NCI-H526 (cell line): ENCODE measurements at regions not wholly inside any gene's neighbourhood (a gene's known extent, or its start where the extent isn't known, plus 50 kb on each side); places are given as distances from the start of the nearest gene placed in this dataset.
A peak's percentile ranks its signal among the peaks of the same experiment; 100 is the strongest.
"Not testable (repeated sequence)": the region's sequence is repeated elsewhere in the genome, so short reads cannot be mapped to it uniquely, and the experiment has no call there.

Experiments
- DNase-seq, 2 experiments: peaks; one replicate each; lab custom pipeline; 2025; lab: John Stamatoyannopoulos, UW

DNA sequence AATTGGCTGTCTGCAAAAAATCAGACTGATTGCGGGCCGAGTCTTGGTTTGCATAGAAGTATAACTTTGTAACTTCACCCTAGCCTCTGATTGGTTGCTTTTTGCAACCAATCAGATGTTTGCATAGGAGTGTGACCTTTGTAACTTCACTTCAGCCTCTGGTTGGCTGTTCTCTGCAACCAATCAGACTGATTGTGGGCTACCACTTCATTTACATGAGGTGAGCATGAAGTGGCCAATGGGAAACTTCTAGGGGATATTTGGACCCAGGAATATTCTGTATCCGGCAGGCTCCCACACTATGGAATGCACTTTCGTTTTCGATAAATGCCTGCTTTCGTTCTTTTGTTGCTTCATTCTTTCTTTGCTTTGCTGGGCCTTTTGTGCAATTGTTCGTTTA lies 667.7 kb downstream of the FAM133A start:
- not testable (repeated sequence) for DNase-seq

DNA sequence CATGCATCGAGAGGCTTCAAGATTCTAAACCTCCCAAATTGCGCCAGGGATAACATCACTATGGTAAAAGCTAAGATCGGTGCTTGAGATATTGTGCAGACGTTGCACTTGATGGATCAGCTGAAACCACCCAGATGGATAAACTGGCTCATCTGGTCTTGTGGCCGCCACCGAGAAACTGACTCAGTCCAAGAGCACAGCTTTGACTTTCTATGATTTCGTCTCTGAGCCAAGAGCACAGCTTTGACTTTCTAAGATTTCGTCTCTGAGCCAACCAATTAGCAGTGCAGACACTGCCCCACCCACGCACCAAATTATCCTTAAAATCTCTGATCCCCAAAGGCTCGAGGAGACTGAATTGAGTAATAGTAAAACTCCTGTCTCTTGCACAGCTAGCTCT lies 687.2 kb downstream of the FAM133A start:
- DNase-seq: no peak

DNA sequence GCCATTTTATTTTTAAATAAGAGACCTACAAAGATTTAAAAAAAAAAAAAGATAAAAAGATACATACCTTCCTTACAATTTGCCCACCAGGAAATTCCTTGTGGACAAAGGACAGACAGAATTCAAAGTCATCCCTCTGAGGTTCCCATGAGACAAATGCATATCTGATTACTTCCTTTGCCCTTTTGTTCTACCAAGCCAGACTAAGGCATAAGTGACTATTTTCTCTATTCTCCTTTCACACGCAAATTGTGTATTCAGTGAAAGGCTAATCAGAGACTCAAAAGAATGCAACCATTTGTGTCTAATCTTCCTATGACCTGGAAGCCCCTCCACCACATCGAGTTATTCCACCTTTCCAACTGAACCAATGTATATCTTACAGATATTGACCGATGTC lies 691.7 kb downstream of the FAM133A start:
- no peak for DNase-seq

DNA sequence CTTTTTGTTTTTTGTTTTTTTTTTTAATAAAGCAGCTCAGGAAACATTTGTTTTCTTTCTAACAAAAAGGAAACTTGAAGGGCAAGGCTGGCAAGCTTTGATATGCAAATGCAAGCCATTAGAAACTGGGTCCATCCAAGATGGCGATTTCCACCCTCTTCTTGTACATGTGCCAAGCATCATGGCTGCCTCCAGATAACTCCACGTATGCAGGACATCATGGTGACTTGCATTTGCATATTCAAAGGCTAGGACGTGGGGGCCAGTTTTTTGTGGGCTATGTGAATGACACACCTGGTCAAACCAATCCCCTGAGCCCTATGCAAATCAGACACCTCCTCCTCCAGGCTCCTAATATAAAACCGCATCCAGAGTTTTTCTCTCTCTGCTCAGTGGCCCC lies 692.6 kb downstream of the FAM133A start:
- peak in 1 of 2 experiments; percentile 8 for DNase-seq

DNA sequence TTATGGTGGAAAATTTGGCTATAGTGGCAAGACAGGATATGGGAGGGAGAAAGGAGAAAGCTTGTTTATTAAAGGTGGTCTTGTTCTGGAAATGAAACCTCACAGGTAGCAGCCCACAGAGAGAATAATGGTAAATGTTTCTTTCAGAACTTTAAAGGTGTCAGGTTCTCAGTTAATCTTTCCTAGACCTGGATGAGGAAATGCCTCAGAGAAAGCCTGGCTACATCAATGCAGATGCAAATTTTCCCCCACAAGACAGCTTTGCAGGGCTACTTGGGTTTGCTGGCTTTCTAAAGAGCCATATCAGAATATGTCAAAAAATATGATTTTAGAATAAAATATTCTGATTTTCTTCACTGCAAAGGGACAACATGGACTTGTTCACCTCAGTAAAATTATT lies 715.0 kb downstream of the FAM133A start:
- no peak for DNase-seq

DNA sequence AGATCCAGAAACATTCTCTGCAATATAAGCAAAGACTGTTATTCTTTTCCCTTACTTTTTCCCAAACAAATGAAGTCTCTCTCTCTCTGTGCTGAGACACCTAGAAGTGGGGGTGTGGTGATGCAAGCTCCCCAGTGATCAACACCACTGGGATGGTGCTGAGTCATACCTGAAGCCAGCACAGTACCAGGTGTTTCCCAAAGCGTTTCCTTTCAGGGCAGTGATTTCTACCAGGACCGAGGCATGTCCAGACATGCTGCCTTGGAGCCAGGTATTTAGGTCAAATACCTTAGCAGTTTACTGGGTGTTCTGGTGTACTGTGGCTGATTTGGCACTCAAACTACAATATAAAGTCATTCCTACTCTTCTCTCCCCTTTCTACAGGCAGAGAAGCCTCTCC lies 726.5 kb downstream of the FAM133A start:
- DNase-seq: no peak

DNA sequence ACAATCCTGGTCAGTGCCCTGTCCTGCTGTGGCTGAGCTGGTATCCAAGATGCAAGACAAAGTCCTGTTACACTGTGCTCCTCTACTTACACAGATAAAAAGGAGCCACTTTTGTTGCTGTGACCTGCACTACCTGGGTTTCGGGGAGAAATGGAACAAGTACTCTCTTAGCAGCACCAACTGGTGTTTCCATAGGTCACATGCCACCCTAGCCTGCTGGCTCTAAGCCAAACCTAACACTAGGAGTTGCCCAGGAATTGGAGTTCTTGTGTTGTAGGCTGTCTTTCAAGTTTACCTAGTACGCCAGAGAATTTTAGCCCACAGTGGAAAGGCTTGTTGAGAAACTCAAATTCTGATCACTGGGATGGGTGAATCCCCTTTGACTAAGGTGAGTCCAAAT lies 727.4 kb downstream of the FAM133A start:
- no peak for DNase-seq

DNA sequence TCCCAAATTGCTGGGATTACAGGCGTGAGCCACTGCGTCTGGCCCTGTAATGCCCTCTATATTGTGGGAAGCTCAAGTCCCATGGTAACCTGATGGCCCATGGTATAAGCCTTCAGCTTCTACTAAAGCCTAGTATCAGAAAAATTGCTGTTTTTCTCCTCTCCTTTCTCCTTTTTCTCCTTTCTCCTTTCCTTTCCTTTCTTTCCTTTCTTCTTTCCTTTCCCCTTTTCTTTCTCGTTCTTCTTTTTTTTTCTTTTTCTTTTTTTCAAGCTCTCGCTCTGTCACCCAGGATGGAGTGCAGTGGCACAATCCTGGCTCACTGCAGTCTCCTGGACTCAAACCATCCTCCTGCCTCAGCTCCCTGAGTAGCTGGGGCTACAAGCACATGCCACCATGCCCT lies 740.7 kb downstream of the FAM133A start:
- DNase-seq: no peak

DNA sequence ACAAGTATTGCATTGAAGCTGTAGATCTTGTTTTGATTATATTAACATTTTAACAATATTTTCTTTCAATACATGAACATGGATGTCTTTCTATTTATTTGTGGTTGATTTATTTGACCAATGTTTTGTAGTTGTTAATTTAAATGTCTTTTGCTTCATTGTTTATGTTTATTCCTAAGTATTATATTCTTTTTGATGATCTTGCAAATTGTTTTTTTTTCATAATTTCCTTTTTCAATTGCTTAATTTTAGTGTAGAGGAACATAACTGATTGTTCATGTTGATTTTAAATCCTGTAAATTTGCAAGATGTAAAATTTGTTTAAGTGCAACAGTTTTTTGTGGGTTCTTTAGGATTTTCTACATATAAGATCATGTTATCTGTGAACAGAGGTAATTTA lies 744.1 kb downstream of the FAM133A start:
- DNase-seq: no peak

DNA sequence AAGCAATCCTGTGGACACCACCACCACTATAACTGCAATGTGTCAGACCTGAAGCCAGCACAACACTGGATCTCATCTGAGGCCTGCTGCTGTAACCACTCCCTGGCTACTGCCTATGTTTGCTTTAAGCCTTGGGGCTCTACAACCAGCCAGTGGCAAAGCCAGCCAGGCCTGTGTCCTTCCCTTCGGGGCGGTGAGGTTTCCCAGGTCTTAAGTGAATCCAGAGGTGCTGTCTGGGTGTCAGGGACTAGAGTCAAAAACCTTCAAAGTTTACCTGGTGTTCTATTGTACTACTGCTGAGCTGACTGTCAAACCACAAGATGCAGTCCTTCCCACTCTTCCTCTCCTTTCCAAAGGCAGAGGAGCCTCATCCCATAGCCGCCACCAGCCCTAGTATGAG lies 750.5 kb downstream of the FAM133A start:
- no peak for DNase-seq

DNA sequence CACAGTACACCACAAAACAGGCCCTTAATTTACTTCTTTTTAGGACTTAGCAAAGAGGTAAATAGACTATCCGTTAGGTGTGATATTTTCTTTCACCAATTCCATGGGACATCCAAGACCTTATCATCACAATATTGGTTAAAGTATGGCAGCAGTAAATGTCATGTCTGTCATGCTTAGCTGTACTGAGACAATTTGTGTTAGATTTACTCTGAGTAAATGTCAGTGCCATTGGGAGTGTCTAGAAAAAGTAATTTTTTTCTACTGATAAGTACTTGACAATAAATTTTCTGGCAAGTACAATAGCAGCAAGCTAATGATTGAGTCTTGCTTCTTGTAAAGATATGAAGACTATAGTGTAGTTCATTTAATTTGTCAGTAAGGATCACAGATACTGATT lies 756.1 kb downstream of the FAM133A start:
- DNase-seq: no peak

DNA sequence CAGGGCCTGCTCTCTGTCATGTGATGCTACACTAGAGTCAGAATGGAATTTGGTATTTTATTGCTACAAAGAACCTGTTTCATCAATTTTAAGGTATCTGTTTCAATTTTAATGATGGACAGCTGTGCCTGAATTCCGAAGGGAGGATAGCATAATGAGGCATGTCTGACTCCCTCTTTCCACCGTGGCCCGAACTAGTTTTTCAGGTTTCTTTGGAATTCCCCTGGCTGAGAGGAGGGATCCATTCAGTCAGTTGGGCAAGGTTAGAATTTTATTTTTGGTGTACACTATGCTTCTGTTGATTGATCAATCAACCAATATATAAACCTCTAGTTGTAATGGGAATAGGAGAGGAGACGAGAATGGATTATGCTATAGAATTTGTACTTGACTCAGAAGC lies 761.8 kb downstream of the FAM133A start:
- DNase-seq: no peak

DNA sequence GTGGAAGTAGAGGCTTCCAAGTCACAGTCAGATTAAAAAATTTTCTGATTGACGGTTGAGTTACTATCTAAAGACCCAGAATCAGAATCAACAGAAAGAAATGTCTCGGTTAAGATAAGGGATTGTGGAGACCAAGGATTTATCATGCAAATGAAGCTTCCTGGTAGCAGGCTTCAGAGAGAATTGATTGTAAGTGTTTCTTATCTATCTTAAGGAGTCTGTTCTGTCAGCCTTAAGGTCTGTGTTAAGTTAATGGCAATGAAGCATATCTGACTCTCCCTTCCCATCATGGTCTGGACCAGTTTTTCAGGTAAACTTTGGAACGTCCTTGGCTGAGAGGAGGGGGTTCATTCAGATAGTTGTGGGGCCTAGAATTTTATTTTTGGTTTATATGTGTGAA lies 780.2 kb downstream of the FAM133A start:
- DNase-seq: no peak

DNA sequence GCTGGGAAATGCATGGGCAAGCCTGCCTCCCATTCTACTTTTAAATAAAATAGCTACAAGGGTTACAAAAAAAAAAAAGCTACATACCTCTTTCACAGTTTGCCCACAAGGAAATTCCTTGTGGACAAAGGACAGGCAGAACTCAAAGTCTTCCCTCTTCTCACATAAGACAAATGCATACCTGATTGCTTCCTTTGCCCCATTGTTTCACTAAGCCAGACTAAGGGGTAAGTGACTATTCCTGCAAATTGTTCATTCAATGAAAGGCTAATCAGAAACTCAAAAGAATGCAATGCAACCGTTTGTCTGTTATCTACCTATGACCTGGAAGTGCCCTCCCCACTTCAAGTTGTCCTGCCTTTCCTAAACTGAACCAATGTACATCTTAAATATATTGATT lies 780.6 kb downstream of the FAM133A start:
- no peak for DNase-seq

DNA sequence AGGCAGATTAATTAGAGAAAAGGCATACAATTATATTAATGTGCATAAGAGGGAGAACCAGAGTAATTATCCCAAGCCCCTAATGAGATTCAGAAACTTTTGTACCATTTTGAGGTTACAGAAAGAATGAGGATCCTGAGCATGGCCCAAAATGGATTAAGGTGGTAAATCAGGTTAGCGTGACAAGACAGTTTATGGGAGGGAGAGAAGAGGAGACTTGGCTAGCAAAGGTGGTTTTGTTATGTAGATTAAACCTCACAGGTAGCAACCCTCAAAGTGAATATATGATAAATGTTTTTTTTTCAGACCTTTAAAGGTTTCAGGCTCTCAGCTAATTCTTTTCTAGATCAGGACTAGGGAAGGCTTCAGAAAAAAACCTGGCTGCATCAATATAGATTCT lies 781.8 kb downstream of the FAM133A start:
- DNase-seq: no peak

DNA sequence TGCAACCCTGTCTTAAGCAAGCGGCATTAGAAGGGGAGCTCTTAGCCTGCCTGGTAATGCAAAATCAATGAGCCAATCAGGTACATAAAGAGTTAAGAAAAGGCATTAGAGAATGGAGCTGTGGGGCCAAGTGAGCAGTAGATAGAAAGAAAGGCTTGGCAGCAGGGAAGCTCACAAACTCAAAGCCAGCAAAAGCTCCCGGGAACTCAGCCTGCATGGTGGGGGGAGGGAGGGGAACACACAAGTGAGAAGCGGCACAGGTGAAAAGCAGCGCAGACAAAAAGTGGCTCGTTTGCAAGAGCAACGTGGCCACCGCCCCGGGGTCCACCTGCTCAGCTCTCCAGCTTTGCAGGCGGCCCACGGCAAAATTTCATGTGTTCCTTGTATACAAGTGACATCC lies 818.5 kb downstream of the FAM133A start:
- no peak for DNase-seq

DNA sequence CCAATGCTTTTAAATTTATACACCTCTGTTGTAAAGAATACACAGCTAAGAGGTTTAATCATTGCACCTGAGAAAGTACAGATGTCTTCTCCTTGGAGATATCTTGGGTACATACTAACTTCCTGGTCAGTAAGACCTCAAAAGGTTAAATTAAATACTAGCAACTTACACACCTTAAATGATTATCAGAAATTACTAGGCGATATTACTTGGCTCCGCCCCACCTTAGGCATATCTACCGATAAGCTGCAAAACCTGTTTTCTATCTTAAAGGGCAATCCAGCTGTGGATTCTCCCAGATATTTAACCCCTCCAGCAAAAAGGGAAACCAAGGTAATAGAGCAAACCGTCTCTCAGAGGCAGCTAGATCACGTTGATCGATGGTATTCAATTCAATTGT lies 819.4 kb downstream of the FAM133A start:
- DNase-seq: no peak

DNA sequence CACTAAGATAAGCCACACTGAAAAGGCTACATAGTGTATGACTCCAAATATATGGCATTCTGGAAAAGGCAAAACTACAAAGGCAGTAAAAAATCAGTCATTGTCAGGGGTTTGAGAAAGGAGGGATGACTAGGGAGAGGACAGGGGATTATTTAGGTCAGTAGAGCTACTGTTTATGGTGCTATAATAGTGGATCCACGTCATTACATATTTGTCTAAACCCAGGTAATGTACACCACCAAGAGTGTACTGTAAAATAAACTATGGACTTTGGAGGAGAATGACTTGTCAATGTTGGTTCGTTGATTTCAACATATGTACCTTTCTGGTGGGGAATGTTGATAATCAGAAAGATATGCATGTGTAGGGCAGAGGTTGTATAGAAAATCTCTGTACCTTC lies 837.6 kb downstream of the FAM133A start:
- no peak for DNase-seq

DNA sequence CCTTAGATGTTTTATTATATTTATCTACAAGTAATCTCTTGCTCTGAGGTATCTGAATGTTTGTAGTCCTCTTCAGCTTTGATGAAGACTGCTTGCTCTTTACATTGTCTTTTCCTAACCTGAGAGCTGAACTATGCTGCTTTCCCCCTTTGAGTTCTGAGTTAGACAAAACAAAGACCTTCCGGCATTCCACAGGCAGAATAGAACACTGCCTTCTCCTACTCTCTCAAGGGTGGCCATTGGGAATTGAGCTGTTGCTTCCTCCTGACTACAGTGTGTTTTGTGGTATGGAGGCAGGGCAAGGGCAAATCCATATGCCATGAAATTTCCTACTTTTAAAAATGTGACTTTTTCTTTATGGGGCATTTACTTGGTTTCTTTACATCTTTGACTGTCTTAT lies 841.0 kb downstream of the FAM133A start:
- DNase-seq: no peak

DNA sequence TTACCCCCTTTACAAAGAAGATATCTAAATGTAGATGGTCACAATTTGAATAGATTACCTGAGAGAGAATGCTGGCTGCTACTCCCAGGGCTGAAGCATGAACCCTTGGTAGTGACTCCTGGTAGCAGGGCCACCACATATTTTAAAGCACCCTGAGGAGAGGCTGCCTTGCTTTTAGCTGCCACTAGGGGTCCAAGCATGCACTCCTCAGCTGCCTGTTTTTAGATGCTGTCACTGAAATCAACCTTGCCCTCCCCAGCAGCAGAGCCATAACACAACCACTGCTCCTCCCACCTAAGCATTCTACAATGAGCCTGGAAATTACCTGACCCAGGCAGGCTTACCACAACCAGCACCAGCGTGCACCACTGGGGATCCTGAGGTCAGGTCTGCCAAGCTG lies 850.9 kb downstream of the FAM133A start:
- DNase-seq: peak in 1 of 2 experiments; percentile 0

DNA sequence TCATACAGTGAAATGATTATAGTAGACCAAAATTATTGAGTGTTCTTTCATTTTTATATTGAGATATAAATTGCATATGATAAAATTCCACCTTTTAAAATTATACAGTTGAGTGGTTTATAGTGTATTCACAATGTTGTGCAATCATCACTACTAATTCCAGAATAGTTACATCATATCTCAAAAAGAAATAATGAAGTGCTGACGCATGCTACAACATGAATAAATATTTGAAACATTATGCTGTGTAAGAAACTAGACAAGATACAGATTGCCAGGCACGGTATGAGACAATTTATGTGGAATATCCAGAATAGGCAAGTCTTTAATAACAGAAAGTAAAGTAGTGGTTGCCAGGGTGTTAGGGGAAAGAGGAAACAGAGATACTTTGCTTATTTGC lies 871.7 kb downstream of the FAM133A start:
- no peak for DNase-seq

DNA sequence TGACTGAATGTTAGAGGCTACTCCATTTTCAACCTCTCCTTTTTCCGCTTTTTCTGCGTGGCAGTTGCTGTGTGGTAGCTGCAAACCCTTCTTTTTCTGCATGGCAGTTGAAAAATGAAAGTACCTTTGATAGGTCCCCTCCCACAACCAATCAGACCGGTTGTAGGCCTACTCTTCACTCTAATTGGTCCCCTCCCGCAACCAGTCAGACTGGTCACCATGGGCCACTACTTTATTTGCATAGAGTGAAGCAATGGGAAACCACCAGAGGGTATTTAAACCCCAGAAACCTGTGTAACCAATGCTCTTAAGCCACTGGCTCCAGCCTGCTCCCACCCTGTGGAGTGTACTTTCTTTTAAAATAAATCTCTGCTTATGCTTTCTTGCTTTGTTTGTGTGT lies 877.8 kb downstream of the FAM133A start:
- no peak for DNase-seq

DNA sequence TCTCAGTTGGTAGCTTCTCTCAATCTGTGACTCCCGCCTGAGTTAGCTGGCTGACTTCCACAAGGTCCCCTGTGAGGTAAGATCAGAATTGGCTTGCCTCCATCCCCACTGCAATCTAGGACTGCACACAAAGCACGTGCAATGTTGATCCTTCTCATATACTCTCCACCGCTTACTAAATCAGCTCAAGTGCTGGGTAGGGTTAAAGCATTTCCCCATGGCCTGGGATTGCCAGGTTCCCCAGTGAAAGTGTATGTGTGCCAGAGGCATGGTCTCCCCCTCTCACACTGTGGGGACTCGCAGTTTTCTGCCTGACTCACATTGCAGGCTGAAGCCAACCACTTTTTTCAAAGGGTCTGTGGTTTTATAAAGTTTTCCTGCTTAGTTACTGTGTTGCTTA lies 886.9 kb downstream of the FAM133A start:
- no peak for DNase-seq

DNA sequence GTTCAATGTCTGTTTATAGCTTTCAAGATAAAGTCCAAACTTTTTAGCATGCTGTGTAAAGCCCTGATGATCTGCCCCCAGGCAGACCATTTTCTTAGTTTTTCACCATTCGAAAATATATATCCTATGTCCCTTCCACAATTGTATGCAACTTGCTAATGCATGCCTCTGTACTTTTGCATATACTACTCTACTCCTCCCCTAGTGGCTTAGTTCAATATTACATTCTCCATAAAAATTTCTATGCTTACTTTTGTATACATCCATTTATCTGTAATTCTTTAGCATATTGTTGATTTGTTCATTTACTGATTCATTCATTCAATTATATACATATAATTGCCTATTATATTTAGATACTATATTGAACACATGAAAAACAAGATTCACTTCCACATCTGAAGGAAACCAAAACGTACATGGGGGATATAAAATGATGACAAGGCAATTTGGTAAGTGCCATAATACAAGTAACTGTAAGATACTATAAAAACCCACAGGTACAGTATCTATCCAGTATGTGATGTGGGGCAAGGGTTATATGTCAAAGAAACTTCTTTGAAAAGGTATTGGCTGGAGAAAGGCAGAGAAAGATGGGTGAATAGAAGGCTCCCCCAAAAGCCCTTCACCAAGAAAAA lies 902.5 kb downstream of the FAM133A start:
- no peak for DNase-seq

DNA sequence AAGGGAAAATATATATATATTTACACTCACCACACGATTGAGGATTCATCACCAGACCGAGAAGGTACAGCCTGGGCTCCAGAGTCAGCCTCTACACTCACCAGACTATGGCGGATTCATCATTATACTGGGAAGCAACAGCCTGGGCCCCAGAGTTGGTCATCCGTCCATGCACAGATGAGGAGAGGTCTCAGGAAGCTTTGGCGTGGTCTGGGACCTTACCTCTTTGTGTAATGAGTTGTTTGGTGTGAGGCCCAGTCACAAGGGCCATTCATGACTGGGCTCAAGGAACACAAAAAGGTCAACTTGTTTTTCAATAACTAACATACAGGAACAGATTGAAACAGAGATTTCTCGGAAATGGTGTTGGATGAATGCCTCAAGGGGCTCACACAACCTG lies 926.1 kb downstream of the FAM133A start:
- DNase-seq: no peak
